GM12874 (cell line): ENCODE measurements at regions not wholly inside any gene's neighbourhood (a gene's known extent, or its start where the extent isn't known, plus 50 kb on each side); places are given as distances from the start of the nearest gene placed in this dataset.

Experiments
- TF ChIP-seq, protein P1 (sequence below): IDR thresholded peaks from 2 replicates; pipeline ENCODE4 v1.5.1; 2011; ENCODE audit warnings: low read depth, mild to moderate bottlenecking, control low read depth, low read length, moderate library complexity; ENCODE audit not compliant: insufficient read depth

DNA sequence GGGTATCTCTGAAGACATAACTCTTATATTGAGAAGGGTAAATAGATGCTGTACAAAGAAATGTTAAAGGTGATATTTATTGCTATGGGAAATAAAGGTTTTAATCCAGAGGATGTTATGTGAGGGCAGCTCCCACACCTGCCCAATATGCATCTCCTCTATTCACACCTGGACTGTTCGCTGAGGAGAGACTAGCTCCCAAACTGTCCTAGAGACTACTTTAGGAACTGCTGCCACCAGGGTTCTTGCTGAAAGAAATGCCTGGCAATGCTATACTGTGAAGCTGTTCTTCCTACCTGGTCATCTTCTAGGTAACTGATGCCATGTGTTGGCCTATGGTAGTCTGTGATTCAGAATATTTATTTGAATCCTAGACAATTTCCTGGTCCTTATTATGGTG, 1421.5 kb upstream of the SPRY2 start:
- TF ChIP-seq, protein P1, sequence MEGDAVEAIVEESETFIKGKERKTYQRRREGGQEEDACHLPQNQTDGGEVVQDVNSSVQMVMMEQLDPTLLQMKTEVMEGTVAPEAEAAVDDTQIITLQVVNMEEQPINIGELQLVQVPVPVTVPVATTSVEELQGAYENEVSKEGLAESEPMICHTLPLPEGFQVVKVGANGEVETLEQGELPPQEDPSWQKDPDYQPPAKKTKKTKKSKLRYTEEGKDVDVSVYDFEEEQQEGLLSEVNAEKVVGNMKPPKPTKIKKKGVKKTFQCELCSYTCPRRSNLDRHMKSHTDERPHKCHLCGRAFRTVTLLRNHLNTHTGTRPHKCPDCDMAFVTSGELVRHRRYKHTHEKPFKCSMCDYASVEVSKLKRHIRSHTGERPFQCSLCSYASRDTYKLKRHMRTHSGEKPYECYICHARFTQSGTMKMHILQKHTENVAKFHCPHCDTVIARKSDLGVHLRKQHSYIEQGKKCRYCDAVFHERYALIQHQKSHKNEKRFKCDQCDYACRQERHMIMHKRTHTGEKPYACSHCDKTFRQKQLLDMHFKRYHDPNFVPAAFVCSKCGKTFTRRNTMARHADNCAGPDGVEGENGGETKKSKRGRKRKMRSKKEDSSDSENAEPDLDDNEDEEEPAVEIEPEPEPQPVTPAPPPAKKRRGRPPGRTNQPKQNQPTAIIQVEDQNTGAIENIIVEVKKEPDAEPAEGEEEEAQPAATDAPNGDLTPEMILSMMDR = no peak

DNA sequence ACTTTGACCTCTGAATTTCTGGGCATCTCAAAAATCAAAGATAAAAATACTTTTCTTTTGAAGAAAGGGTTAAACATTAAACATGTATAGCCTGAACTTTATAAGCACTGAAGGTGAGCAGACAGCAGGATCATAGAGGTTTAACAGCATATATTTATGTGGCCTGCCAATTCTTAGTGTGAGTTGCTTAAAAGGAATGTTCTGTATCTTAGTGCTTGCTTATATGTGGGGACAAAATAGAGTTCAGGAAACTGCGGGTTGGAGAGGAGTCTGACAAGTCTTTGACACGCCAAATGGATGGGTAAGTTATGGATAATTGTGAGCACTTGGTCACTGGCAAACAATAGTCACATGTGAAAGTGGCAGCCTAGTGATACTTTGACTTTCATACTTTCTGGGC, 1419.4 kb upstream of the SPRY2 start:
- TF ChIP-seq, protein P1 = no peak

DNA sequence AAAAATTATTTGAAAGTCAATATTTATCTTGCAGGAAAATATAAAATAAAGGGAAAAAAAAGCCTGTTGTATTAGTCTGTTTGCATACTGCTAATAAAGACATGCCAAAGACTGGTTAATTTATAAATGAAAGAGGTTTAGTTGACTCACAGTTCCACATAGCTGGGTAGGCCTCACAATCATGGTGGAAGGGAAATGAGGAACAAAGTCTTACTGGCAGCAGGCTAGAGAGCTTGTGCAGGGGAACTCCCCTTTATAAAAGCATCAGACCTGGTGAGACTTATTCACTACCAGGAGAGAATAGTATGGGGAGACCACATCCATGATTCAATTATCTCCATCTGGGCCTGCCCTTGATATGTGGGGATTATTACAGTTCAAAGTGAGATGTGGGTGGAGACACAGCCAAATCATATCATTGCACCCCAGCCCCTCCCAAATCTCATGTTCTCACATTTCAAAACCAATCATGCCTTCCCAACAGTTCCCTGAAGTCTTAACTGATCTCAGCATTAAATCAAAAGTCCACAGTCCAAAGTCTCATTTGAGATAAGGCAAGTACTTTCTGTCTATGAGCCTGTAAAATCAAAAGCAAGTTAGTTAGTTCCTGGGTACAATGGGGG, 1416.5 kb upstream of the SPRY2 start:
- TF ChIP-seq, protein P1 = no peak

DNA sequence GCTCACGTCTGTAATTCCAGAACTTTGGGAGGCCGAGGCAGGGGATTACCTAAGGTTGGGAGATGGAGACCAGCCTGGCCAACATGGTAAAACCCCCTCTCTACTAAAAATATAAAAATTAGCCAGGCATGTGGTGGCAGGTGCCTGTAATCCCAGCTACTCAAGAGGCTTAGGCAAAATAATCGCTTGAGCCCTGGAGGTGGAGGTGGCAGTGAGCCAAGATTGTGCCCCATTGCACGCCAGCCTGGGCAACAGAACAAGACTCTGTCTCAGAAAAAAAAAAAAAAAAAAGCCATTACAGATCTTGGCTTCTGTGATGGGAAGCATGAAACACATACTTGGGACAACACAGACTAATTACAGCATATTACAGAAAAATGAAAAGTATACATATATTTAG, 1404.5 kb upstream of the SPRY2 start:
- TF ChIP-seq, protein P1 = no peak

DNA sequence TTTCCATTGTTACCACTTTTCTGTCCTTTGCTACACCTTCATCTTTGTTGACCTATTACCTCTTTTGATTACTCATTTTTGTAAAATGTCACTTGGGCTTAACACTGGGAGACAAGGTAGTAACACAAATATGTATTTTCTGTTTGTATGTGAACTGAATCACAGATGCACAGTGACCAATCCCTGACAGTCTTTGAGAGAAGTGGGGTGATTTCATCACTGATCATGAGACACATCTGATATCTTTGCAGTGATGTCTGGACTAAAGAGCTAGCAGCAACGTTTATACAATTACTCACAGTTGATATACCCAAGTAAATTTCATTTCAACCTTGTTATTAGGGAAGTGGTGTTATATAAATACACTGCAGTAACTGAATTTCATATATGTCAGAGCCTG, 1397.4 kb upstream of the SPRY2 start:
- TF ChIP-seq, protein P1 = no peak

DNA sequence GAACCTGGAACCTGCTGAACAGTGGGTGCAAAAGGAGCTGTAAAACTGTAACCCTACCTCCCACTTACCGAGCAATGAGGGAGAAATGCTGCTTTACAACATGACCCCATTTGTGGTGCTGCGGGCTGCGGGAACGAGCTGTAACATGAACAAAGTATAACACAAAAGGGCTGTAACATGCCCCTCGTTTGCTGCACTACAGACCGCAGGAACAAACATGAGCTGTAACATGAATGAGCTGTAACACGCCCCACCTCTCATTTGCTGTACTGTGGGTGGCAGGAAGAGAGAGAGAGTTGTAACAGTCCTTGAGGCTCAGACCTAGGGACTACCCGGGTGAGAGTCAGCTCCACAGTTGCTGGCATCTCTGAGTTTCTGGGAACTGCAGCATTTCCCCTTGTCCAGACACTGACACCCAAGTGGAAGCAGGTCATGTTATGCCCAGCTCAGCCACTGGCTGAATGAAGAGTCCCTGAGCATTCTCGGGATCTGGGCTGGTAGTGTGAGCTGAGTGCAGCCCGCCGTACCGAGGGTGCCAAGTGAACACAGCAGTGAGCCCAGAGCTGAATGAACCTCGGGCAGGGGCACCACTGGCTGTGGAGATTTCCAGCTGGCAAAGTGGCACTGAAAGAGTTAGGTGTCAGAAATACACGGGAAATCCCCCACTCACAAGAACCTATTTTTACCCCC, 1385.3 kb upstream of the SPRY2 start:
- TF ChIP-seq, protein P1 = no peak

DNA sequence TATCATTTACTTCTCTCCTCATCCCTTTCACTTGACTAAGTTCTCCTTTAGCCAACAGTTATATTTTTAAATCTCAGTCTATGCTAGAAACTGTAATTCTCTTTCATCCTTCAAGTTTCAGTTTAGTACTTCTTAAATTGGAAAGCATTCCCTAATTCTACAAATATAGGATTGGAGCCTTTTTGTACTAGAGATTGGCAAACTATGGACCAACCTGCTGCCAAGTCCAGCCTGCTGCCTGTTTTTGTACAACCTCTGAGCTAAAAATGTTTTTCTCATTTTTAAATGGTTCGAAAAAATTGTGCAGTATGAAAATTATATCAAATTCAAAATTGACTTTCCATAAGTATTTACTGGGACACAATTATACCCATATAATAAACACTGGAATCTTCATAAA, 1381.5 kb upstream of the SPRY2 start:
- TF ChIP-seq, protein P1 = no peak
